ENCODE measurements at regions not wholly inside any gene's neighbourhood (a gene's known extent, or its start where the extent isn't known, plus 50 kb on each side); places are given as distances from the start of the nearest gene placed in this dataset.

- no peak for DNase-seq (ENCODE audit: low read depth)
These were observed 315.5 kb downstream of the ZPLD1 start for GRCh38 chr3:102750322-102750721.

GRCh38 chr3:102753901-102754300 lies 319.1 kb downstream of the ZPLD1 start:
- no peak for DNase-seq (ENCODE audit: low read depth)

DNA sequence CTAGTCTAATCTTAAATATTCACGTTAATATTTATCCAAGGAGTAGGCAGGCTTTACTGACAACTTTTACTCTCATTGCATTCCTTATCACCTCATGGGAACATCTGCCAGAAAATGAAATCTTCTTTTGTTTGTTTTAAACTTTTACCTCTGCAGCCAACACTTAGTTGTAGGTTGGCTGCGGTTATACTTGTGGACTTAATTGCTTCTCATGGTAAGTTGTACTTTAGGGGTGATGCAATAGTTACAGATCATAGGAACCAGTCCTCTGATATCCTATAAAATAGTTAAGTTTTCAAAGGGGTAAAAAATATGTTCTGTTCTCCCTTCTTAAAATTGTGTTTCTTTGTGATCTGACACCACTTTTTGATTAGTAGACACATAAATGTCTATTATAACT lies 321.9 kb downstream of the ZPLD1 start:
- DNase-seq (ENCODE audit: low read depth) = no peak

GRCh38 chr3:102757950-102758349 lies 323.1 kb downstream of the ZPLD1 start:
- DNase-seq (ENCODE audit: low read depth) = no peak

GRCh38 chr3:102761766-102762165 lies 327.0 kb downstream of the ZPLD1 start:
- DNase-seq (ENCODE audit: low read depth) = no peak

- no peak for DNase-seq (ENCODE audit: low read depth)
These were observed 356.0 kb downstream of the ZPLD1 start for GRCh38 chr3:102790747-102791325.

DNA sequence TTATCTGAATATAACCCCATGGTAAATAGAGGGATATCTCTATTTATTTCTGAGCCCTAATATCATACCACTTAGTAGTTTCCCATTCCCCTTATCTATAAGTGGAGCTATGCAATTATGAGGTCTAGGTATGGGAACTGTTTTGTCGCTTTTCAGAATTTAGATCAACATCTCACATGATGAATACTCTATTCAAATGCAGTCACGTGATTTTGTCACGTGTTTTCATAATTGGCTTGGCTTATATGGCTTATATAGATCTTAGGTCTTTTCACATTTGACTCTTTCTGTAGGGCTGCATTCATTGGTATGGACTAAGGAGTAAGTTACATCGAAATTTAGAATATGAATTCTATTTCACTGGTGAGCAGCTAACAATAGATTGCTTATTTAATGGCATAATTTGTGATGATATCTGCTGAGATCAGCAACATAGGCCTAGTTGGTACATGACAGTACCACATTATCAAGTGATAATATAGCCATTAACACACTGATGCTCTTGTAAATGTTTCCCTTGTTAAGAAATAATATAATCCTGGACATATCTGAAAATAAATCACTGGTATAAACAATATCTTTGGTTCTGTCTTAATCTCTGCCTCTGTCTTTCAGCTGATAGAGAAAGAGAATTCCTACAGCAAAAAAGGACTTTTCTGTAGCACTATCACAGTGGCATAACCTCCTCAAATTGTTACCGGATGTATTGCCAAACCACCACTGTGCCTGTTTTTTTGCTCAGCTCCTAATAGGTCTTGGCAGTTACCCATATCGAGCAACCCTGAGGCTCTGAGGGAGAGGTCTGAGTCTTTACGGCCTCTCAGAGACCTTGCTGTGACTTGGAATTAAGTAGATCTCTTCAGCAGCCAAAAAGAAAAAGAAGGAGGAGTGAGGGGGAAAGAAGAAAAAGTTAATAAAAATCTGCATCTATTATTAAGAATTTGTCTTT lies 357.1 kb downstream of the ZPLD1 start:
- no peak for DNase-seq (ENCODE audit: low read depth)

GRCh38 chr3:102796804-102797203 lies 362.0 kb downstream of the ZPLD1 start:
- DNase-seq (ENCODE audit: low read depth) = no peak

- DNase-seq (ENCODE audit: low read depth) = no peak
These were observed 368.1 kb downstream of the ZPLD1 start for GRCh38 chr3:102802819-102803420.

GRCh38 chr3:102810937-102811336 lies 376.1 kb downstream of the ZPLD1 start:
- DNase-seq (ENCODE audit: low read depth) = no peak

DNA sequence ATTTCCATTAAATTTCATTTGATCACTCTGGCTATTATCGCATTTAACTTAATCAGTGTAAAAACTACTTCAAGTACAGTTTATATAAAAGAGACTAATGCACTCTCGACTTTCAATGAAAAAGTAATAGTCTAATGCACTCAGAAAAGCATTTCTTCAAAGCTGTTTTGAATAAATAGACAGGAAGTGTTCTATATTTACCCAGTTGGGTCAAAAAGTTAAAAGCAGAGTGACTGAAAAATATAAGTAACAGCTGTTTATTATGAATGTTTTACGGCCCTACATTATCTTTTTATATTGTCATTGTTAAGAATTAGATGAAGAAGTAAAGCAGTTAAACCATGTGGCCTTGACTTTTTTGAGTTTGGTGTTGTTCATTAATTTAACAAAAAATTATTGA lies 391.8 kb downstream of the ZPLD1 start:
- no peak for DNase-seq (ENCODE audit: low read depth)

DNA sequence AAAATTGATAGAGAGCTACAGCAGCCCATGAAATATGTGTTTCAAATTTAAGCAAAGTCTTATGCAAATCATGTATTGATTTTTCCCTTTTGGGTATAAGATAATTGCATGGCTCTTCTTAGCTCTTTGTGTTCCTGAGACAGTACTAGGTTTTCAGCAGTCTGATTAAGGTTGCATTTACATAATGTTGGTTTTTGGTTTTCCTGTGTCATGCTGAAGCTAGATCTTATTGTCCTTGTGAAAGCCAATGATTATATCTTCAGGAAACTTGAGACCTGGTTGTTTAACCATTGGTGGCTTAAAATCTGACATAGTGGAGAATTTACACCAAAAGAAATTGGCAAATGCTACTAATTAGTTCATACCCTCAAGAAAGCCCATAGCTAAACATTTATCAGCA lies 392.6 kb downstream of the ZPLD1 start:
- no peak for DNase-seq (ENCODE audit: low read depth)

DNA sequence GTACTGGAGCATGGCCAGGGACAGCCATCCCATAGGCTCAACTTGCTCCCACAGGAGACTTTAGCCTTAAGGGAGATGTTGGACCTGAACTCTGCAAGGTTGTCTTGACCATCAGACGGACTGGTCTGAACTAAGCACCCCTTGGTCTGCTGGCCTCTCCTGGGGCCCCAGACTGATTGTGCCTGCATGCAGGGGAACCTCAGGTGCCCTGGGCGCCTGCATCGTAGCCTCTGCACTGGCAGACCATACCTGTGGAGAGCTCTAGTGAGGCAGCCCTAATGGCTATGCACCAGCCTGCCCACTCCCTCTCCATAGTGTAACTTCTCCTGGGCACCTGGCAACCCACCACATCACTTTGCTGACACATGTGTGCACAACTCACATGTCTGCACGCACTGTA lies 395.6 kb downstream of the ZPLD1 start:
- DNase-seq (ENCODE audit: low read depth) = no peak

GRCh38 chr3:102841866-102842265 lies 407.1 kb downstream of the ZPLD1 start:
- no peak for DNase-seq (ENCODE audit: low read depth)

- no peak for DNase-seq (ENCODE audit: low read depth)
These were observed 432.0 kb downstream of the ZPLD1 start for GRCh38 chr3:102866845-102867244.

GRCh38 chr3:102883515-102883914 lies 448.7 kb downstream of the ZPLD1 start:
- no peak for DNase-seq (ENCODE audit: low read depth)

- no peak for DNase-seq (ENCODE audit: low read depth)
These were observed 450.5 kb downstream of the ZPLD1 start for GRCh38 chr3:102885289-102885688.

- no peak for DNase-seq (ENCODE audit: low read depth)
These were observed 452.6 kb downstream of the ZPLD1 start for GRCh38 chr3:102887431-102887830.

DNA sequence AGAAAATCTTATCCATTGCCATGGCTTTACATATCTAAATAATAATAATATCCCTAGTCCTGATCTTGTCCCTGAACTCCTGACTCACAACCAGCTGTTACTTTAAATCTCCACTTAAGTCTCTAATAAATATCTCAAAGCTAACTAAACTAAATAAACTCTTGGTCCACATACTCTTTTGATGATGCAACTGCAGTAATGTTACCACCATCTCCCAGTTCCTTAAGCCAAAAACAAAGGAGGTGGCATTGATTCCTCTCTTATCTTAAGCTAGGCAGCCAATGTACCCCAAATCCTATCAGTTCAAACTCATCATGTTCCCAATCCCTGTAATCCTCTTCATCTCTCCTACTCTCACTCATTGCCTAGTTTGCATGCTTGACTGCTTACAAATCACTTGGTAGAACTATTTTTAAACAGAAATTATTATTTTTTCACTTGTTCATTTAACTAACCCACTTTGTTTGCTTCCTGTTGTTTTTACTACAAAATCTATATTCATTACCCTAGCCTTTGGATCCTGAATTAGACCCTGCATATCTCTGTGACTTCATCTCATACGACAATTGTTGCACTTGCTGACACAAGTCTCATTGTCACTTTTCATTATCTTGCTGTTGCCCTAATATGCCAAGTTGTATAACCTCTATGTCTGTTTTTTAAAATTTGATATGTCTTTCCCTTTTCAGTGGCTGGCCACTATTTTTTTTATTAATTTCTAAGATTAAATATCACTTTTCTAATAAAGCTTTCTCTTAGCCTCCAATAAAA lies 462.2 kb downstream of the ZPLD1 start:
- no peak for DNase-seq (ENCODE audit: low read depth)

DNA sequence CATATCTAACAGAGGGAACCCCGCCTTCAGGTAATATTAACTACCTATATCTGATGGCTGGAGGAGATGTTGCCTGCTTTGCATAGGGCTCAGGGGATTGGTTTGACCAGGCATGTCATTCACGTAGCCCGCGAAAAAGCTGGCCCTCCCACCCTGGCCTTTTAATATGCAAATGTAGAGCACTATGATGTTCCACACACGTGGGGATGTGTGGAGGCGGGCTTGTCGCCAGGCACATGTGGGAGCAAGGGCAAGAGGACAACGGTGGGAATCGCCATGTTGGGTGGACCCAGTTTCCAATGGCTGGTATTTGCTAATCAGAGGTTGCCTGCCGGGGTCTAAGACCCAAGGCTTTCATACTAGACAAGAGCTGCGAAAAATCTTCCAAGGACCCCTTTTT lies 469.8 kb downstream of the ZPLD1 start:
- no peak for DNase-seq (ENCODE audit: low read depth)

DNA sequence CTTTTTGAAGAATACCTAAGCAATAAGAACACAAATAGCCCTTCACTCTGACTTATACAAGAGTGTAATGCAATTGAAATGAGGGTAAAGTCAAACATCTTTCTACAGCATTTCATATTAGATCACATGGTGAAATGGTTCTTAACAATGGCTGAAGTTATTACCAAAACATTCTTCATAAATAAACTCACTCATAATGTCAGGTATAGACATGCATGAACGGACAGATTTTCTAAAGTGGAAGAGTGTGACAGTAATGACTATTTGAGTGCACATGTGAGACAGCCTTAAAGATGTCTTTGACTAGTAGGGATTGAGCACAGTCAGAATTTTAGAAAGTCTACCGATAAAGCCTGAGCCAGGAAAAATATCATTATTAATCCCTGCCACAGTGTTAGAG lies 471.0 kb downstream of the ZPLD1 start:
- no peak for DNase-seq (ENCODE audit: low read depth)

DNA sequence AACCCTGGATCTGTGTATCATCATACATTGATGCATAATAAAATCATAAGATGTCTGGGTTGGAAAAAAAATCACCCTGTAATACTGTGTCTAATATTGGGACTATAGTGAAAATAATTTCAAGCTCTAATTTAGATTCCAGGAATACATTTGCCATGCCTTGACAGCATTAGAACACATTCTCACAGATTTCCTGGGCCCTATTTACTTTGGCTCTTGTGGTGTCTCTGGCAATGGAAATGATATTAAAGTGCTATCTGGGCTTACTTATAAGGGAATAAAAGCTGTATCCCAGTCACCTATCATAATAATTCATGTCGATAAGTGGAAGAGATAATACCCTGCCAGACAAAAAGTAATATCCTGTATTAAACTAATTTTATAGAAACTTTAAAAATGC lies 472.0 kb downstream of the ZPLD1 start:
- no peak for DNase-seq (ENCODE audit: low read depth)

Measured in stimulated activated CD8-positive, alpha-beta memory T cell treated with anti-CD3 and anti-CD28 coated beads, Interleukin-4, amount 100 ng/mL, for 24 hours (primary cell).